HEK293T (cell line): ENCODE measurements at regions not wholly inside any gene's neighbourhood (a gene's known extent, or its start where the extent isn't known, plus 50 kb on each side); places are given as distances from the start of the nearest gene placed in this dataset.

Experiments
- ARNT ChIP-seq: fragments of 450-650 bp; IDR thresholded peaks from 2 replicates; pipeline ENCODE4 v1.6.1; 2017; ENCODE audit warnings: mild to moderate bottlenecking
- BHLHE40 ChIP-seq: fragments of 450-650 bp; IDR thresholded peaks from 2 replicates; pipeline ENCODE4 v1.6.1; 2016; ENCODE audit warnings: mild to moderate bottlenecking, moderate library complexity, borderline replicate concordance
- CTBP1 ChIP-seq: fragments of 450-650 bp; IDR thresholded peaks from 2 replicates; pipeline ENCODE4 v1.6.1; 2016; ENCODE audit warnings: borderline replicate concordance
- ELF4 ChIP-seq: fragments of 450-650 bp; IDR thresholded peaks from 2 replicates; pipeline ENCODE4 v1.6.1; 2017; ENCODE audit warnings: antibody characterized with exemption
- FOXA1 ChIP-seq: fragments of 450-650 bp; IDR thresholded peaks from 2 replicates; pipeline ENCODE4 v1.6.1; 2016; ENCODE audit warnings: mild to moderate bottlenecking
- FOXK2 ChIP-seq: fragments of 450-650 bp; IDR thresholded peaks from 2 replicates; pipeline ENCODE4 v1.6.1; 2016; ENCODE audit warnings: mild to moderate bottlenecking
- L3MBTL2 ChIP-seq: fragments of 450-650 bp; conservative IDR thresholded peaks from 2 replicates; pipeline ENCODE4 v1.6.1; 2016; ENCODE audit warnings: mild to moderate bottlenecking
- LEF1 ChIP-seq: fragments of 450-650 bp; IDR thresholded peaks from 2 replicates; pipeline ENCODE4 v1.6.1; 2017; ENCODE audit warnings: mild to moderate bottlenecking, borderline replicate concordance
- NFRKB ChIP-seq: fragments of 450-650 bp; IDR thresholded peaks from 2 replicates; pipeline ENCODE4 v1.6.1; 2016; ENCODE audit warnings: mild to moderate bottlenecking, moderate library complexity
- SP1 ChIP-seq: fragments of 450-650 bp; IDR thresholded peaks from 2 replicates; pipeline ENCODE4 v1.6.1; 2017
- SUZ12 ChIP-seq: fragments of 450-650 bp; IDR thresholded peaks from 2 replicates; pipeline ENCODE4 v1.6.1; 2016; ENCODE audit warnings: mild to moderate bottlenecking
- TARDBP ChIP-seq: fragments of 450-650 bp; IDR thresholded peaks from 2 replicates; pipeline ENCODE4 v1.6.1; 2016
- ZNF384 ChIP-seq: fragments of 450-650 bp; IDR thresholded peaks from 2 replicates; pipeline ENCODE4 v1.6.1; 2016
- TF ChIP-seq, protein P1 (sequence below): fragments of 450-650 bp; IDR thresholded peaks from 2 replicates; pipeline ENCODE4 v1.6.1; 2016

DNA sequence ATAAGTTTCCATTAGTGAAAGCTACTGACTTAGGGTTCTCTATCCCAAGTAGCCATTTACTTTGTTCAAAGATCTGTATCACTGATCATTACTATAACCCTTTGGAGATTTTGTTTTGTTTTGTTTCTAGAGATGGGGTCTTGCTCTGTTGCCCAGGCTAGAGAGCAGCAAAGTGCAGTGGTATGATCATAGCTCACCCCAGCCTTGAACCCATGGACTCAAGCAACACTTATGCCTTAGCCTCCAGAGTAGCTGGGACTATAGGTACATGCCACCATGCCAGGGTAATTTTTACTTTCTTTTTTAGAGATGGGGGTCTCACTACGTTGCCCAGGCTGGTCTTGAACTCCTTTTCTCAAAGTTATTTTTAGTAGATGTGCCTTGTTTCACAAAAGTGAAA is 154.7 kb downstream of the KCNJ2 start:
- no peak for TF ChIP-seq SP1
- TF ChIP-seq NFRKB = no peak
- TF ChIP-seq ARNT = no peak
- TF ChIP-seq ZNF384 = no peak
- no peak for TF ChIP-seq TARDBP
- TF ChIP-seq FOXA1 = no peak
- no peak for TF ChIP-seq L3MBTL2
- TF ChIP-seq ELF4 = no peak
- TF ChIP-seq, protein P1, sequence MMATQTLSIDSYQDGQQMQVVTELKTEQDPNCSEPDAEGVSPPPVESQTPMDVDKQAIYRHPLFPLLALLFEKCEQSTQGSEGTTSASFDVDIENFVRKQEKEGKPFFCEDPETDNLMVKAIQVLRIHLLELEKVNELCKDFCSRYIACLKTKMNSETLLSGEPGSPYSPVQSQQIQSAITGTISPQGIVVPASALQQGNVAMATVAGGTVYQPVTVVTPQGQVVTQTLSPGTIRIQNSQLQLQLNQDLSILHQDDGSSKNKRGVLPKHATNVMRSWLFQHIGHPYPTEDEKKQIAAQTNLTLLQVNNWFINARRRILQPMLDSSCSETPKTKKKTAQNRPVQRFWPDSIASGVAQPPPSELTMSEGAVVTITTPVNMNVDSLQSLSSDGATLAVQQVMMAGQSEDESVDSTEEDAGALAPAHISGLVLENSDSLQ = no peak
- TF ChIP-seq SUZ12 = no peak
- TF ChIP-seq BHLHE40 = no peak
- TF ChIP-seq LEF1 = no peak
- TF ChIP-seq CTBP1 = no peak
- TF ChIP-seq FOXK2 = no peak
